Stimulated activated CD4-positive, alpha-beta T cell treated with anti-CD3 and anti-CD28 coated beads, TNF-alpha, amount 100 ng/mL, for 48 hours (primary cell): ENCODE measurements at regions not wholly inside any gene's neighbourhood (a gene's known extent, or its start where the extent isn't known, plus 50 kb on each side); places are given as distances from the start of the nearest gene placed in this dataset.

Experiments
- DNase-seq, 3 donors: peaks; one replicate each; pipeline ENCODE4 v3.0.0-alpha.2; 2020; ENCODE audit warnings: low read depth in 3 of 3

DNA sequence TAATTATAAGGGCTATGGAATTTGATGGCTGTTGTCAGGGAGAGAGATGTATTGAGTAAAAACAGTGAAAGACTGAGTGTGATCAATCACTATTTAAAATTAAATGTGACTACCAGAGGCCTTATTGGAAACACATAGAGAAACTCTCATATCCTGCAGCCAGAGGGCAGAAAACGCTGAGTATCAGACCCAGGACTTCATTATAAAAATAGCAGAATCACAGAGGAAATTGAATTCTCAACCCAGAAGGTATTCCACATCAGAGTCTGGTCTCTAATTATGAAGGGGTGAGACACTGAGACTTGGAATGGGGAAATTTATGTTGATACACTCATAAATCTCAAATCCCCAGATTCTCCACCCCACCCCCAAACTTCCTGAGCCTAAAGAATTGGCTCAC, 69.5 kb upstream of the IL6 start:
- no peak for DNase-seq

GRCh38 chr7:22655781-22656180, 71.2 kb upstream of the IL6 start:
- no peak for DNase-seq

GRCh38 chr7:22654831-22655230, 72.2 kb upstream of the IL6 start:
- no peak for DNase-seq

DNA sequence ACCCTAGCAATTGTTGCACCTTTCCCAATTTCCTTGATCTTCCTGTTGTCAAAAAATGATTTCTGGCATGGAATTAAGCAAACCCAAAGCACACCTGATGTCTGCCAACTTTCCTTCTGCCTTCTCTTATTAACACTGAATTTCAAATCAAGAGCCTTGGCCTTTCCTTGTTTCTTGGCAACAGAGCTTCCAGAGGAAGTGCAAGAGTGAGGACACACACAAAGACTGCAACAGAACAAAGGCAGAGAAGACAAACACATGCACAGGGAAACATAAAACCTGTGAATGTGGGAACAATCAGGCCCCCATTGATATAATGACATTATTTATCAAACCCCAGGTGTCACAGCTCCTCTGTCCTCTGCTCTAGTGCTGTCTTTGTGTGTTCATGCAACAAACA, 73.0 kb upstream of the IL6 start:
- no peak for DNase-seq

DNA sequence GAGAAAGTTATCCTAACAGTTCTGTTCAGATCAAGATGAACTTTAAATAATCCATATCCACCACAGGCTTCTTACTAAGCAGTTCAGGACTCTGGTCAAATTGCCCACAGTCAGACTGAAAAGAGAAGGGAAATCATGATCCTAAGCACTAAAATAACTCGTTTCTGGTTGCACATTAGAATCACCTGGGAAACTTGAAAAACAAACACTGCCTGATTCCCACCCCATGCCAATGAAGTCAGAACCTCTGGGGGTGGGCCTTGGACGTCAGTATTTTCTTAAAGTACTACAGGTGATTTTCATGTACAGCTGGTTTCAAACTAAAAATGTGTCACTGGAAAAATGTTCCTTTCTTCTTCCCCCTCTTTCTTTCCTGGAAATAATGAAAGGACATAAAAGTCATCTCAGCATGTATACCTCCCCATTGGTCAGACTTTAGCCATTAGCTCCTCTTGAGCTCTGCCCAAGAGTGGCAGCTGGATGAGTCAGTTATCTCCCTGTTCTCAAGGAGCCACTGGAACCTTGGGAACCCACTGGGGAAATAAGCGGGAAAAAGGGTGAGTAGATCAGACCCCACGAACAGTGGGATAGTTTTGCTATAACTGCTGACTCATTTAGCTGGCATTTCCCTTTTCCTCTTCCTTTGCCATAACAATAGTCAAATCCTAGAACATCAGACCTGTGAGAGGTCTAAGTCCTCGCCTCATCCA, 75.3 kb upstream of the IL6 start:
- DNase-seq: no peak

DNA sequence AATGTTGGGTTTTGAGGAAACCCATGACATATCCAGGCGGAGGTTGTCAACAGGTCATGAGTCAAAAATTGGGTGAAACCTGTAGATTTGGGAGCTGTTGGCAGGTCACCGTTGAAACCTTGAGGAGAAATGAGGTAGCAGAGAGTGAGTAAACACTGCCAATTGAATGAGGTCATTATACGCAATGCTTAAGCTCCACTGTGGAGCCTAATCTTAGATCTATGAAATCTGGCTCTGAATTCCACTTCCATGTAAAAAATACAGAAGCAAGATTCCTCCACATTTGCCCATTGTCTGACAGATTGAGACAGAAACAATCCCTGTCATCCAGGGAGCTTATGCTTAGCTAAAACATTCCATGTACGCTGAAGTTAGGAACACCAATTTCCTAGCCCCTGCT, 76.0 kb upstream of the IL6 start:
- no peak for DNase-seq

DNA sequence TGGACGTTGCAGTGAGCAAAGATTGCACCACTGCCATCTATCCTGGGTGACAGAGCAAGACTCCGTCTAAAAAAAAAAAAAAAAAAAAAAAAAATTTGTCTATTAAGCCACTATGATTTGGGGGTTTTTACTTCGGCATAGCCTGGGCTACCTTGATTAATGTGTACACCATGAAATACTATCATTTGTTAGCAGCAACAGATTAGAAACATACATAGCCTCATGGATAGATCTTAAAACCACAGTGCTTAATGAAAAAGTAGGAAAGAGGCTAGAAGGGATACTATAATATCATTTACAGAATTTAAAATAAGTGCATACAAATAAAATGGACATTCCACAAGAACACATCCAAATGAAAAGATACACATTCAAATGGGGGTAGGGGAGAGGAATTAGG, 77.3 kb upstream of the IL6 start:
- DNase-seq: no peak

DNA sequence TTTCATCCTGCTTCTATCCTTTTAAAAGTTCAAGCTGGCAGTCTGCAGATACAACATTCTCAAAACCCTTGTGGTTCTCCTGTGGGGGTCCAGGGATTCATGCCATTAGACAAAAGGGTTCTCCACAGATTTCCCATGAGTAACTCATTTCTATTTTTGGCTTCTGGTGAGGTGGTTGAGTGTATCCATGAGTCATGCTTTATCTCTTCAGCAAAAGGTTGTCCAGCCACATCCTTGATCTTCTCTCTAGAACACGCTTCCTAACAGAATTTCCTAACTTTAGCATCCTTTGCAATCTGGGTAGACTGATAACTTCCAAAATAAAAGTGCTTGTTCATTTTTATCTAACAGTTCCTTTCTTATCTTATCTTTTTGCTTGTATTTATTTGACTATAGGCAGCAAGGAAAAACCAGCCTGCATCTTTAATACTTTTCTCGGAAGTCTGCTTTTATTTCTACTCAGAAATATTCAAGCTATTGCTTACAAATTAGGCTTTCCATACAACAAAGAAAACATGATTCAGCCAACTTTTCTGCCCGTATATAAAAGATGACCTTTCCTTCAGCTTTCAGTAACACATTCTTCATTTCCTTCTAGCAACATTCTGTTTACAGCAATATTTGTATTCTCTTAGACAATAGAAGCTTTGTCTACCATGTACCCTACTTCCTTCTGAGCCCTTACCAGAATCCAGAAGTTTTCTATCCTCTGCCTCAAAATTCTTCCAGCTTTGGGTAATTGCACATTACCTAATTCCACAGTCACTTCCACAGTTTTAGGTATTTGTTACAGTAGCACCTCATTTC, 79.3 kb upstream of the IL6 start:
- no peak for DNase-seq

DNA sequence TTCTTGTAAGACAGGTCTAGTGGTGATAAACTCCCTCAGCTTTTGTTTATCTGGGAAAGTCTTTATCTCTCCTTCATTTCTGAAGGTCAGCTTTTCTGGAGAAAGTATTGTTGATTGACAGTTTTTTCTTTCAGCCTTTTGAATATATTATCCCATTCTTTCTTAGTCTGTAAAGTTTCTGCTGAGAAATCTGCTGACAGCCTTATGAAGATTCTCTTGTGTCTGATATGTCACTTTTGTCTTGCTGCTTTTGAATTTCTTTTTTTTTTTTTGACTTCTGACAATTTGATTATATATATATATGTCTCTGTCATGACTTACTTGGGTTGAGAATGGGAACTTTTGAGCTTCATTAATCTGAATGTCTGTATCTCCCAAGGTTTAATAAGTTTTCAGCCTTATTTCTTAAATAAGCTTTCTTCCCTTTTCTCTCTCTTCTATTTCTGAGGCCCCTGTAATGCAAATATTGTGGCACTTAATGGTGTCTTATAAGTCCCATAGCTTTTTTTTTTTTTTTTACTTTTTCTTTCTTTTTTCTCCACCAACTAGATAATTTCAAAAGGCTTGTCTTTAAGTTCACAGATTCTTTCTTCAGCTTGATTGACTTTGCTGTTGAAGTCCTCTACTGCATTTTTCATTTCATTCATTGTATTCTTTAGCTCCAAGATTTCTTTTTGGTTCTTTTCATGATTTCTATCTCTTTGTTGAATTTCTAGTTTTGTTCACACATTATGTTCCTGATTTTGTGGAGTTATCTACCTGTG, 81.4 kb upstream of the IL6 start:
- DNase-seq: no peak

- no peak for DNase-seq
These were observed 84.5 kb upstream of the IL6 start for GRCh38 chr7:22642454-22642853.

DNA sequence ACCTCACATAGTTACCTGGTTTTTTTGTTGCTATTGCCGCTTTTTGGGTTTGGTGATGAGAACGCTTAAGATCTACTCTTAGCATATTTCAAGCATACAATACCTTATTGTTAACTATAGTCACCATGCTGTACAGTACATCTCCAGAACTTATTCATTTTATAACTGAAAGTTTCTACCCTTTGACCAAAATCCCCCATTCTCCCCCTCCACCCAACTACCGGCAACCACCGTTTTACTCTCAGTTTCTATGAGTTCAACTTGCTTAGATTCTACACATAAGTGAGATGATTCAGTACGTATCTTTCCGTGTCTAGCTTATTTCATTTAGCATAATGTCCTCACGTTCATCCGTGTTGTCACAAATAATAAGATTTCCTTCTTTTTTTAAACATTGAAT, 86.7 kb upstream of the IL6 start:
- peak; percentile 30 to 45 (median 31) for DNase-seq

DNA sequence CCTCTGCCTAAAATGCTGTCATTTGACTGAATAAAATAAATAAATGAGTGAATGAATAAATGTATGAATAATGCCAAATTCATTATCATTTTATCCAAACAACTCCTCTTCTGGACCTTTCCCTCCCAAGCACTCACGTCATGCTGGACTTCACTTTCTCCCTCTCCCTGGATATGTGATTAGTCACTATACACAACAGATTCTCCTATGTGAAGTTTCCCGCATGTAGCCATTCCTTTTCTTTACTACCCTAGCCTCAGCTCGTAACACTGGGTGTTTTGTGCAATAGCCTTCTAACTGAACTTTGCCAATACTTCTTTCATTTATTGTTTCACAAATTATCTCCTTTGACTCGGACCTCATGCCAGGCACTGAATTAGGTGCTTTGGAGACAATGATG, 87.6 kb upstream of the IL6 start:
- no peak for DNase-seq

DNA sequence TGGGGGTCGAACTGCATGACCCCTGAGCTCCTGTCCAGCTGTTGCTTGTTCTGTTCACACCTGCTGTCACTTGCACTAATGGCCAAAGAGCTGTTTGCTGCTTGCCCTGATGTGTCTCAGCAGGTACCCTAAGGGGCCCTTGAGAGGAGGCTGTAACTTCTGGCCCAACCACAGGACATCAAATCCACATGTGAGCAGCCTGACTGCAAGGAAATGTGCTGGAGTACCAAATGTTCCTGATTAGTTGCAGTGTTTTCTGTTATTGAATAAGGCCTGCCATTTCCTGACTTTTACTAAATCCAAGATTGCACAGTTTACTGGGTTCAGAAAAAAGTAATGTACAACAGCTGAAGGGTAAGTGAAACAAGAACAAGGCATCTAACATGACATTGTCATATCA, 91.7 kb upstream of the IL6 start:
- DNase-seq: no peak

DNA sequence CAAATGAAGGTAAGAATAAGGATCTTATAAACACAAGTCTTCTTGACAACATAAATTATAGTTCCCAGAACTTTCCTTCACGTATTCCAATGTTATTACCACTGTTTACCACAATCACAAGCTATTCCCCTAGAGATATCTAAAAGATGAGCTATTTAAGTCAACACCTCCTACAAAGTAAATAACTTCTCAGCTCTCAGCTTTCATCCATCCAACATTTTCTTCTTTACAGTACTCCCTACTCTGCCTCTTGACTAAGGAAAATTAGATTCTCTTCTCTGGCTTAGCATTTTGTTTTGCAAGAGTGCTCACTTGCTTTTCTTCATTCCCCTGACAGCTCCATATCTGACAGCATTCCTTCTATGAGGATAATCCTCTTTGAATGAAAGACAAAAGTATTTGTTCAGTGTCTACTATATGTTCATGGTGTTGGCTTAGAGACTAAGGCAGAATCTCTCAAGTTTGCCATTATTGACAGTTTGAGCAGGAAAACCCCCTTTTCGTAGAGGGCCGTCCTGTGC, 93.0 kb upstream of the IL6 start:
- DNase-seq: no peak

- DNase-seq: no peak
These were observed 93.6 kb upstream of the IL6 start for GRCh38 chr7:22633286-22633953.

DNA sequence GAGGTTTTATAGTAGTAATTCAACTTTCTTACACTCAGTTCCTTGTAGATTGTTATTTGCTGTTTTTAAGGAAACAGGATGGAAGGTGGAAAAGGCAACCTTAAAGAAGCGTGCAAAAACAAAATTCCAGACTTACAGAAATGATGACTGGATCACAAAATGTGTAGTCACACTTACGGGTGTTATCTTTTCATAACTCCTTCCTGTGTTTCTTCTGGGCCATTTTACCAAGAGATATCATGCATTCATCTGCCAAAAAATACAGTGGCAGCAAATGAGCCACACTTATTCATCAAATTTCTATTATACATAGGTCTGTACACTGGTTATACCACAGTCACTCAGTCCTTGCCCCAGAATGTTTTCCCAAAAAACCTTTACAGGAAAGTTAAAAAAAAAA, 94.3 kb upstream of the IL6 start:
- no peak for DNase-seq

DNA sequence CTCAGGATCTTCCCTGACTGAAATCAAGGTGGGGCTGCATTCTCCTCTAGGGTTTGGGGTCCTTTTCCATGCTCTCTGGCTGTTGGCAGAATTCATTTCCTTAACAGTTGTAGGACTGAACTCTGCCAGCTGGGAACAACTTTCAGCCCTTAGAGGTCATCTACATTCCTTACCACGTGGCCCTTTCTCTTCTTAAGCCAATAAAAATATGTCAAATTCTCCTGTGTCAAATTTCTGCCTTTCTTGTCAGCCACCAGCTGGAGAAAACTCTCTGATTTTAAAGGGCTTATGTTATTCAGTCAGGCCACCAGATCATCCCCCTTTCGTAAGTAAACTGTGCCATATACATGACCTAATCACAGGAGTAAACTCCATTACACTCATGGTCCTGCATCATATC, 95.3 kb upstream of the IL6 start:
- DNase-seq: no peak

GRCh38 chr7:22630069-22630468, 96.9 kb upstream of the IL6 start:
- no peak for DNase-seq

- no peak for DNase-seq
These were observed 97.9 kb upstream of the IL6 start for GRCh38 chr7:22629056-22629455.

- DNase-seq: no peak
These were observed 98.9 kb upstream of the IL6 start for GRCh38 chr7:22628112-22628511.

- no peak for DNase-seq
These were observed 99.9 kb upstream of the IL6 start for GRCh38 chr7:22627136-22627535.

DNA sequence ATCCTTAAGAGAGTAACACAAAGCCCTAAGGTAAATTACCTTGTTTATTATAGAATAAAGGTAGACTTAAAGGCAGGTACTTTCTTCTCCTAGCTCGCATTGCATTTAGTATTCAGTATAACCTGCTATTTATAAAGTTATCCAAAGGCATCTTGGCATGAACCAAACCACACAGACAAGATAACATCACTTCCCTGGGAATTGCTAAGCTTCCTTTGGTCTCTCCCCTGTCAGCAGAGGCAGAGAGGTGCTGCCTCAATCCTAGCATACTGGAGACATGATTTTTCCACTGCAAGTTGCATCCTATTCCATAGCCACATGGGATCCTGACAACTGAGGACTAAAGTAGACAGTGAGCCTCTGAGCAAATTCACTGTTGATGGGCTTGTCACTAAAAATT, 101.7 kb upstream of the IL6 start:
- DNase-seq: no peak
